Neural crest cell (in vitro differentiated cells): ENCODE measurements at regions not wholly inside any gene's neighbourhood (a gene's known extent, or its start where the extent isn't known, plus 50 kb on each side); places are given as distances from the start of the nearest gene placed in this dataset.

Source experiments
- DNase-seq: peaks from one replicate; pipeline ENCODE4 v3.0.0; 2021; ENCODE audit warnings: low read depth, mixed read lengths, low spot score
- H3K27ac Mint-ChIP-seq: one replicate; pipeline ENCODE4 v1.8.0; 2021; ENCODE audit warnings: mild to moderate bottlenecking, mixed read lengths; ENCODE audit not compliant: unreplicated experiment
- H3K27me3 Mint-ChIP-seq: 2 replicates; pipeline ENCODE4 v1.8.0; 2021; ENCODE audit warnings: low read depth, mild to moderate bottlenecking, mixed read lengths
- H3K36me3 Mint-ChIP-seq: 2 replicates; pipeline ENCODE4 v1.8.0; 2021; ENCODE audit warnings: low read depth, mild to moderate bottlenecking, mixed read lengths
- H3K4me1 Mint-ChIP-seq: 2 replicates; pipeline ENCODE4 v1.8.0; 2021; ENCODE audit warnings: mixed read lengths
- H3K4me3 Mint-ChIP-seq: one replicate; pipeline ENCODE4 v1.8.0; 2021; ENCODE audit warnings: mild to moderate bottlenecking, mixed read lengths
- H3K9me3 Mint-ChIP-seq: 2 replicates; pipeline ENCODE4 v1.8.0; 2021; ENCODE audit warnings: mixed read lengths
- CTCF ChIP-seq: fragments of 200-600 bp; sonication (generic); conservative IDR thresholded peaks from 2 replicates; pipeline ENCODE4 v1.5.0; 2021; ENCODE audit warnings: antibody characterized with exemption, mild to moderate bottlenecking

- Mint-ChIP-seq H3K4me1 (no peaks in the 10 kb centered on the region), H3K27ac (no peak overlapping the region), H3K27me3 (no peaks in the 10 kb centered on the region), H3K9me3 (peaks cover 3% of the 10 kb centered on the region), H3K36me3 (no peaks in the 10 kb centered on the region), H3K4me3 (no peak overlapping the region)
- no peak for DNase-seq
- TF ChIP-seq CTCF, result no peak
Measured at GRCh38 chr17:71494062-71494855, 626.6 kb upstream of the SOX9 start.

- no peaks in the 10 kb centered on the region for H3K36me3 Mint-ChIP-seq
- H3K9me3 Mint-ChIP-seq, result peaks cover 5% of the 10 kb centered on the region
- no peak overlapping the region for H3K4me3 Mint-ChIP-seq
- no peaks in the 10 kb centered on the region for H3K27me3 Mint-ChIP-seq
- no peak overlapping the region for H3K27ac Mint-ChIP-seq
- no peaks in the 10 kb centered on the region for H3K4me1 Mint-ChIP-seq
- no peak for DNase-seq
- TF ChIP-seq CTCF, result no peak
Measured at GRCh38 chr17:71495420-71495819, 625.4 kb upstream of the SOX9 start.

GRCh38 chr17:71496552-71496951, 624.3 kb upstream of the SOX9 start:
- H3K27ac Mint-ChIP-seq, result no peak overlapping the region
- no peak for DNase-seq

GRCh38 chr17:71500761-71501555, 619.9 kb upstream of the SOX9 start:
- Mint-ChIP-seq H3K4me3 (no peak overlapping the region), H3K27me3 (no peaks in the 10 kb centered on the region), H3K9me3 (peaks cover 3% of the 10 kb centered on the region), H3K4me1 (peaks cover 4% of the 10 kb centered on the region), H3K27ac (no peak overlapping the region), H3K36me3 (no peaks in the 10 kb centered on the region)
- no peak for TF ChIP-seq CTCF
- DNase-seq, result no peak

More at GRCh38 chr17:71496552-71496951, 624.3 kb upstream of the SOX9 start:
- no peak for TF ChIP-seq CTCF
- H3K27me3 Mint-ChIP-seq, result no peaks in the 10 kb centered on the region
- no peak overlapping the region for H3K4me3 Mint-ChIP-seq
- H3K4me1 Mint-ChIP-seq, result peaks cover under 1% of the 10 kb centered on the region
- H3K9me3 Mint-ChIP-seq, result peaks cover 3% of the 10 kb centered on the region
- no peaks in the 10 kb centered on the region for H3K36me3 Mint-ChIP-seq

- Mint-ChIP-seq H3K27me3 (no peaks in the 10 kb centered on the region), H3K27ac (no peak overlapping the region), H3K9me3 (peaks cover 3% of the 10 kb centered on the region), H3K4me3 (no peak overlapping the region), H3K4me1 (peaks cover 4% of the 10 kb centered on the region), H3K36me3 (no peaks in the 10 kb centered on the region)
- no peak for DNase-seq
- no peak for TF ChIP-seq CTCF
Measured at GRCh38 chr17:71501711-71502110, 619.1 kb upstream of the SOX9 start.
